Omental fat pad (tissue), 3 donors: ENCODE measurements at regions not wholly inside any gene's neighbourhood (a gene's known extent, or its start where the extent isn't known, plus 50 kb on each side); places are given as distances from the start of the nearest gene placed in this dataset.

Experiments used
- ATAC-seq: fragments of 150-250 bp; one replicate; pipeline ENCODE4 v1.9.1; 2016; ENCODE audit warnings: mild to moderate bottlenecking, moderate library complexity; ENCODE audit not compliant: low FRiP score
- DNase-seq: peaks from one replicate; pipeline ENCODE4 v3.0.0-alpha.2; 2019; ENCODE audit warnings: low spot score
- TF ChIP-seq, protein P1 (sequence below), 3 donors: fragments of 450-650 bp; IDR thresholded peaks; one replicate each; pipeline ENCODE4 v1.5.1; 2016 to 2017; ENCODE audit warnings: antibody characterized with exemption in 3 of 3, mild to moderate bottlenecking in 3 of 3, moderate library complexity in 2 of 3

DNA sequence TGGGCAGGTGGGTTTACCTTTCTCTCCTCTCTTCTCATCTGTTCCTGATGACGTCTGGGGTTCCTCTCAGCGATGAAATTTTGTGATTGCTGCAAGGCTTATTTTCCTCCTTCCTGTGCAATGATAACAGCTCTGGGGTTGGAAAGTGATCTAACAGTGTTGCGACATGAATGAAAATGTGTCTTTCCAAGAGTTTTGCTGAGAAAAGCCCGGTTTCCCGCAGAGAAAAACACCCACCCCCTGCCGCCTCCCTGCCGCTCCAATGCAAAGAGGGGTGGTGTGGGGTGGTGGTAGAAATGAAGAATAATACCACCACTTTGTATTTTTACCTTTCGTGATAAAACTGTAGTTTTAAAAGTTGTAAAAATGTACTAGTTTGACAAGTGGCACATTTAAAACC is 232.0 kb downstream of the OLFM4 start:
- TF ChIP-seq, protein P1, sequence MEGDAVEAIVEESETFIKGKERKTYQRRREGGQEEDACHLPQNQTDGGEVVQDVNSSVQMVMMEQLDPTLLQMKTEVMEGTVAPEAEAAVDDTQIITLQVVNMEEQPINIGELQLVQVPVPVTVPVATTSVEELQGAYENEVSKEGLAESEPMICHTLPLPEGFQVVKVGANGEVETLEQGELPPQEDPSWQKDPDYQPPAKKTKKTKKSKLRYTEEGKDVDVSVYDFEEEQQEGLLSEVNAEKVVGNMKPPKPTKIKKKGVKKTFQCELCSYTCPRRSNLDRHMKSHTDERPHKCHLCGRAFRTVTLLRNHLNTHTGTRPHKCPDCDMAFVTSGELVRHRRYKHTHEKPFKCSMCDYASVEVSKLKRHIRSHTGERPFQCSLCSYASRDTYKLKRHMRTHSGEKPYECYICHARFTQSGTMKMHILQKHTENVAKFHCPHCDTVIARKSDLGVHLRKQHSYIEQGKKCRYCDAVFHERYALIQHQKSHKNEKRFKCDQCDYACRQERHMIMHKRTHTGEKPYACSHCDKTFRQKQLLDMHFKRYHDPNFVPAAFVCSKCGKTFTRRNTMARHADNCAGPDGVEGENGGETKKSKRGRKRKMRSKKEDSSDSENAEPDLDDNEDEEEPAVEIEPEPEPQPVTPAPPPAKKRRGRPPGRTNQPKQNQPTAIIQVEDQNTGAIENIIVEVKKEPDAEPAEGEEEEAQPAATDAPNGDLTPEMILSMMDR (IDR thresholded peaks at IDR 0.05) = no peak
- ATAC-seq (no peak), DNase-seq (no peak)

DNA sequence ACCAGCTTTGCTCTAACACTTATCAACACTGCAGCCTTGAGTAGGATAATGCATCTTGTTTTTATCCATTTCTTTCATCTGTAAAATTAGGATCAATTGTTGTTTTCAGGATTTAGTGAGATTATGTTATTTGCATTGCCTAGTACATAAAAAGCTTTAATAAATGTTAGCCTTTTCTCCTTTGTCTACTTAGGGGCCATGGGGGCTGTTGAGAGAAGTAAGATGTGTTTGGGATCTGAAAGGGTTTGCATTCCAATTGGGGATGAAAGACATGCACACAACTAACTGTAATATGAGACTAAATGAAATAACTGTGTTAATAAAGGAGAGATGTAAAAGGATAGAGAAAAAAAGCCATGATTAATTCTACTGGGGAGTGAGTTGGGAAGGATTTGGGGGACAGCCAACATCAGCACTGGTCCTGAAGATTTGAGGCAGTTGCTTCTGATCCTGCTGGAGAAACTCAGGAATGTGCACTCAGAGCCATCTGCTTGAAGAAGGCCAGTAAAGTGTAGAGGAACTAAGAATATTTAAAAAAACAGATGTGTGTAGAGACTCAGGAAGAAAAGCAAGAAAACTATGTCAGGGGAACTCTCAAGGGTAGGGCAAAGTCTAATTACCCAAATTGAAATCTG is 236.3 kb downstream of the OLFM4 start:
- TF ChIP-seq, protein P1 (IDR thresholded peaks at IDR 0.05) = no peak
- DNase-seq (no peak), ATAC-seq (no peak)

DNA sequence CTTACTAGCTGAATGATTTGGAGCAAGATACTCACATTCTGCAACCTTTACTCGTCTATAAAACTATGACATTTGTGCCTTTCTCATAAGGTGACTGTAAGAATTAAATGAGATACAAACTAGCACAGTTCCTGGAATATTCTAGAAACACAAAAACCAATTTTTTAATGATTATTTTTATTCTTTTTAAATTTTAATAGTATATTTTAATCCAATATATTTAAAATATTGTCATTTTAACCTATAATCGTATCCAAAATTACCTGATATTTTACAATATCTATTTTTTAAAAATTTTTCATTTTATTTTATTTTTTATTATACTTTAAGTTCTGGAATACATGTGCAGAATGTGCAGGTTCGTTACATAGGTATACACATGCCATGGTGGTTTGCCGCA is 238.1 kb downstream of the OLFM4 start:
- no peak for DNase-seq
- TF ChIP-seq, protein P1 (IDR thresholded peaks at IDR 0.05) = no peak
- ATAC-seq = no peak

DNA sequence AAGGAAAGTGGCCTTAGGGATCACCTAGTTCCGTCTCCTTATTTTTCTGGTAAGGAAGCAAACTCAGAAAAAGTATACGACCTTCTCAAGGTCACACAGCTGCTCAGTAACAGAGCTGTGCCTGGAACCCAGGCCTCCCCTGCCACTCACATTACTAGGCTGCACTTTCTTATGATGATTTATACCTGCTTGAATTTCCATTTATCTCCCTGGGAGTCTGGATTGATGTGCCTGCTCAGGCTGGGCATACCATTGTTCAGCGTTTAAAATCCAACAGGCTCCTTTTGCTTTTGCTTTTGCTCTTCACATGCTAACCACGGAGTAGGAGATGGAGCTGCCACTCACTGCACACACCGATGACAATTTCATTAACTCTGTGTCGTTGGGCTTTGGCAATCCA is 241.0 kb downstream of the OLFM4 start:
- no peak for ATAC-seq
- TF ChIP-seq, protein P1 (IDR thresholded peaks at IDR 0.05) = no peak
- DNase-seq = no peak

DNA sequence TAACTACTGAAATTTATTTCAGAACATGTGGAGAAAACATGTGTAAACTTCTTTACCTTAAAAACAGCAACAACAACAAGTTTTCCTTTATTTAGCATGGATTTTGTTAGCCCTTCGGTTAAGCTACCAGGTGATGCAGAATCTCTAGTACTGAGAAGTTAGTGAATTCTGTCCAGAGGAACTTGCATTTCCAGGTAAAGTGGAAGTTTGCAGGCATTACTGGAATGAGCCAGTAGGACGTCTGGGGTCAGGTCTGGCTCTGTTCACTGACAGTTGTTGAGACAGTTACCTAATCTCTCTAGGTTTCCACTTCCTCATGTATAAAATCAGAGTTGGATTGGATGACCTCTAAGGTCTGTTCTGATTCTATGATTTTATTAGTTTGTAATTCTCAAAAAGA is 244.3 kb downstream of the OLFM4 start:
- TF ChIP-seq, protein P1 (IDR thresholded peaks at IDR 0.05) = no peak
- DNase-seq (no peak), ATAC-seq (no peak)

DNA sequence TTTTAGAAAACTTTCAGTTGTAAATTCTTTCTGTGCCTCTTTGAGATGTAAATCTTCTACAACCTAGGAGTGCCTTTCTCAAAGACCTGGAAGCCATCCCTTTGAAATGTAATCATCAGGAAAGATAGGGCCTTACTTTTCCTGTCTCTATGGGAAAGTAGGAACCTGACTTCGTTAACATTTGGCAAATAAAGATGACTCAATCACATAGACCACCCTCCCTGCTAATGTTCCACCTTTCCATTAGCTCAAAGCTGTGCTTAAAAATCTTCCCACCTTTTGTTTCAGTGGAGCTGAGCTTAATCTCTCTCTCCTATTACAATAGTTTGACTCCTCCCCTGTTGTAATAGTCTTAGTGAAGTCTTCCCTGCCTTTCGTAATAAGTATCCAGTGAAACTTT is 247.7 kb downstream of the OLFM4 start:
- ATAC-seq (no peak), DNase-seq (no peak)
- TF ChIP-seq, protein P1 (IDR thresholded peaks at IDR 0.05) = no peak

DNA sequence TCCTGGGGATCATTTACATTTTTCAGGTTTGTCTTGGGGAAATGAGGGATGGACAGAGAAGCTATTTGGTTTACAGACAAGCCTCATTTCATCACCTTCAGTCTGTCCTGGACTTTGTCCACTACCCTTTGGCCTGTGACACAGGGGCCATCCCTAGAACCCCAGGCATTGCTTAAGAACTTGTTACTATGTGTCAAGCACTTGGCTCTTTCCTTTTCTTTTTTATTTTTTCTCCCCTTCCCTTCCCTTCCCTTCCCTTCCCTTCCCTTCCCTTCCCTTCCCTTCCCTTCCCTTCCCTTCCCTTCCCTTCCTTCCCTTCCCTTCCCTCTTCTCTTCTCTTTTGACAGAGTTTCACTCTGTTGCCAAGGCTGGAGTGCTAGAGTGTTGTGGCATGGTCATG is 253.1 kb downstream of the OLFM4 start:
- TF ChIP-seq, protein P1 (IDR thresholded peaks at IDR 0.05) = no peak
- DNase-seq = no peak

More for the DNA sequence above, 253.1 kb downstream of the OLFM4 start:
- ATAC-seq = no peak
